ENCODE measurements at regions not wholly inside any gene's neighbourhood (a gene's known extent, or its start where the extent isn't known, plus 50 kb on each side); places are given as distances from the start of the nearest gene placed in this dataset.

- DNase-seq (ENCODE audit: low read depth in 2 of 2), result no peak
Observed at GRCh38 chr4:123841447-123842121, 445.0 kb downstream of the SPRY1 start.

DNA sequence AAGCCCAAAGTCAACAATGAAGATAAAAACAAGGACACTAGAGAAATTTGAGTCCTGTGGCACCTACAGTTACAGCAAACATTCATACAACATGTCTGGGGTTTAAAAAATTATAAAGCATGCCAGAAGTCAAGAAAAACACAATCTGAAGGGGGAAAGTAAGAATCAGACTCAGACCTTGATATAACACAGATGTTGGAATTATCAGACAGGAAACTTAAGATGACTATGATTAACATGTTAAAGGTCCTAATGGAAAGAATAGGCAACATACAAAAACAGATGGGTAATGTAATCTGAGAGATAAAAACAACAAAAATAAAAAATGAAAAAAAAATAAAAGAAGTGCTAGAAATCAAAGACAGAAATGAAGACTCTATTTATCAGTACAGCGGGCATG, 446.5 kb downstream of the SPRY1 start:
- no peak for DNase-seq (ENCODE audit: low read depth in 2 of 2)

GRCh38 chr4:123844374-123844773, 447.8 kb downstream of the SPRY1 start:
- DNase-seq (ENCODE audit: low read depth in 2 of 2), result no peak

- DNase-seq (ENCODE audit: low read depth in 2 of 2), result no peak
Observed at GRCh38 chr4:123846092-123846491, 449.5 kb downstream of the SPRY1 start.

- no peak for DNase-seq (ENCODE audit: low read depth in 2 of 2)
Observed at GRCh38 chr4:123846561-123846960, 450.0 kb downstream of the SPRY1 start.

DNA sequence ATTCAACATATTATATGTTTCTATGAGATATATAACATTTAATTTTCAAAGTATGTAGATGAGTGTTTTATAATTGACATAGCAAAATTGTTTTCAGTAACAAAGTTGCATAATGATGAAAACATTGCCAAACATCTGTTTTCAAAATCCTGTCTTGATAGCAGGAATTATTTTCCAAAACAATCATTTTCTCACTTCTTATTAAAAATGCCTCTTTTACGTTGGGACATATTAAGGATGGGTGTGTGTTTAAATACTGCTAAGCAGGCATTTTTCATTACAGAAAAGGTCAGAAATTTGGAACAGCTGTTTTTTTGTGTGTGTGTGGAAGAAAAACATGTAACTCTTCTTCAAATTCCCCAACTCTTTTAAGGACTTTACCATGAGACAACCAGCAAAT, 452.0 kb downstream of the SPRY1 start:
- DNase-seq (ENCODE audit: low read depth in 2 of 2), result no peak

DNA sequence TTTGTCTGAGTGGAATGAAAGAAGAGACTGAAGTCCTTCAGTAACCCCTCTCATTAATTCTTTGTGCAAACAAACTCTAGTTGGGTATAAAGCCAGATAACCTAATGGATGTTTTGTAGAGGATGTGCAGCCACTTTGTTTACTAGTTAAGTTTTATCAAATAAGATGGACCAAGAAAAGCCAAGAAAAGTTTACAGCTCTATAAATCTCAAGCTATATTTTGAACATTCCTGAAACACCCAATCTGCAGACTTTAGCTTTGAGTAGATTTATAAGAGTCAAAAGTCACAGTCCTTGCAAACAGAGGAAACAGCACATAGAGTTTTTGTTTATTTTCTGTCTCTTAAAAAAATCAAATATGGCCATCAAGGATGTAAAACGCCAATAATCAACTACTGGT, 452.9 kb downstream of the SPRY1 start:
- no peak for DNase-seq (ENCODE audit: low read depth in 2 of 2)

DNA sequence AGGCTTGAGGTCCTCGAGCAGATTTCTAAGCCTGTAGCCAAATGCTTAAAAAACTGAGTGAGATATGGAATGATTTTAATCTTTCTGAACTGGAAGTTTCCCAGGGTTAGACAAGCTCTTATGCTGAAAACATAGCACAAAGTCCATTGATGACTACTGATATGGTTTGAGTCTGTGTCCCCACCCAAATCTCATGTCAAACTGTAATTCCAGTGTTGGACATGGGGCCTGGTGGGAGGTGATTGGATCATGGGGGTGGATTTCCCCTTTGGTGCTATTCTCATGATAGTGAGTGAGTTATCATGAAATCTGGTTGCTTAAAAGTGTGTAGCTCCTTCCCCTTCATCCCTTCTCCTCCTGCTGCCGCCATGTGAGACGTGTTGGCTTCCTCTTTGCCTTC, 454.9 kb downstream of the SPRY1 start:
- no peak for DNase-seq (ENCODE audit: low read depth in 2 of 2)

DNA sequence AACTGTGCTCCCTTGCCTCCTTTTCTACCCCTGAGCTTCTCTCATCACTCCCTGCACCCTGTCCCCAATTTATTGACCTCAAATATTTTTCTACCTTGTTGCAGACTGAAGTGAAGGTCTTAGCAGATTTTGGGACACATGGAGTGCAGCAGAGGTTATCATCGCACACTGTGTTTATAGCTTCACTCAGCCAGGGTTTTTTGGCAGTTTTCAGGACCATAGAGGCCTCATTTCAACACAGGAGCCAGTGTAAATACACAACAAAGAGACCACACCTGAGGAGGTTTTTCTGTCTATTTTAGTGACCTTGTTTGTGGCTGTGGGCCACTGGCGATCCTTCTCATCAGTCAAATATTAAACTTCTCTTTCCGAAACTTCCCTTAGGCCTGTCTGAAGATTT, 457.1 kb downstream of the SPRY1 start:
- no peak for DNase-seq (ENCODE audit: low read depth in 2 of 2)

GRCh38 chr4:123856689-123857545, 460.3 kb downstream of the SPRY1 start:
- no peak for DNase-seq (ENCODE audit: low read depth in 2 of 2)

GRCh38 chr4:123858465-123858864, 461.9 kb downstream of the SPRY1 start:
- no peak for DNase-seq (ENCODE audit: low read depth in 2 of 2)

DNA sequence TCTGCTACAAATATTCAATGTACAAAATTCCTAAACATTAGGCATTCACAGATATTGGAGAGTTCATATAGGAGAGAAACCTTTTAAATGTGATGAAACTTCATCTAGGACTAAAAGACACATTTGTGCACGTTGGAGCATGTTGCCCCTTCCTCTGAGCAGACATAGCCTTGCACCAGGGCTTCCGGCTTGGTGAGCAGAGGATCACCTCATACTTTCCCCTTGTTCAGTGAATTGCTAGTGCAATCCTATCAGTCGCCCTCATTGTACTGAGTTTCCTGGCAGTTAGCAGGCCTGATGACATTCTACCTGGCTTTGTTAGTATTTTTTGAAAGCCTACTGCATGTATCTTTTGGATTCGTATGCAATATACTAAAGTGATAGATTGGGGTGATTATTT, 466.2 kb downstream of the SPRY1 start:
- no peak for DNase-seq (ENCODE audit: low read depth in 2 of 2)

GRCh38 chr4:123866796-123867195, 470.2 kb downstream of the SPRY1 start:
- DNase-seq (ENCODE audit: low read depth in 2 of 2), result no peak

GRCh38 chr4:123867910-123868587, 471.5 kb downstream of the SPRY1 start:
- DNase-seq (ENCODE audit: low read depth in 2 of 2), result no peak

DNA sequence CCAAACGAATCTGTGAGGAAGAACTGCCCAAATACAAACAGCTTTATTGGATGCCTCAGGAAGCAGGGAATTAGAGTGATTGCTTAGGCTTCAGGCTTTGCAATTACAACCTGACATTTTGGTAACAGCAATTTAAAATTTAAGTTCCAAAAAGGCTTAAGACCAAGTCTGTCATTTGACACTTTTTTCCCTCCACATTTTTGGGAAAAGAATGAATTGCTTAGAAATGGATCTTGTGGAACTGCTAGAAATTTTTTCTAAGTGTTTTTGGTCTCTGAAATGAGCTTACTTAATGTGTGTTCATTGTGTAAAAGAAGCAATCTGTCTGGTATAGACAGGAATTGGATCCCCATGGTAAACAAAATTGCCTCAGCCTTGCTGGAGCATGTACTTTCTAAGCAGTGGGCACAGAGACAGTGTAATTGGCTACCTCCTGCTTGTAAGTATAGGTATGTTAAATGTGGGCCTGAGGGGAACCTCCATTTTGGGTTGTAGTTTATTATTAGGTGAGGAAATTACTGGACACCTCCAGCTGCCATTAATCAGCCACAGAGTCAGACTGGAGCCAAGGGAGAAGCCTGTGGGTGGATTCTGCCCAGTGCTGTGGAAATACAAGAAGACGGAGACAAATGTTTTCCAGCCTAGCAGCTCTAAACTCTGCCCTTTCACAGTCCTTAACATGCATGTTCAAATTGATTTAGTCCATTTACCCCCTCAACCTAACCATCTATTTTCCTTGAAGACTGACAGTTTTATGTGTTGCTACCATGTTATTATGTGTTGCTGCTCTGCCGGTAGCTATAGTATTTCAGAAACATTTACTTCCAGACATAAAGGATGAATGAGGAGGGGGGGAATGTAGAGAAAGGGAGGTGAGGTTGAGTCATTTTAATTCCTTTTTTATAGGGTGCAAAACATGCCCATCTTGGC, 473.0 kb downstream of the SPRY1 start:
- DNase-seq (ENCODE audit: low read depth in 2 of 2), result no peak

DNA sequence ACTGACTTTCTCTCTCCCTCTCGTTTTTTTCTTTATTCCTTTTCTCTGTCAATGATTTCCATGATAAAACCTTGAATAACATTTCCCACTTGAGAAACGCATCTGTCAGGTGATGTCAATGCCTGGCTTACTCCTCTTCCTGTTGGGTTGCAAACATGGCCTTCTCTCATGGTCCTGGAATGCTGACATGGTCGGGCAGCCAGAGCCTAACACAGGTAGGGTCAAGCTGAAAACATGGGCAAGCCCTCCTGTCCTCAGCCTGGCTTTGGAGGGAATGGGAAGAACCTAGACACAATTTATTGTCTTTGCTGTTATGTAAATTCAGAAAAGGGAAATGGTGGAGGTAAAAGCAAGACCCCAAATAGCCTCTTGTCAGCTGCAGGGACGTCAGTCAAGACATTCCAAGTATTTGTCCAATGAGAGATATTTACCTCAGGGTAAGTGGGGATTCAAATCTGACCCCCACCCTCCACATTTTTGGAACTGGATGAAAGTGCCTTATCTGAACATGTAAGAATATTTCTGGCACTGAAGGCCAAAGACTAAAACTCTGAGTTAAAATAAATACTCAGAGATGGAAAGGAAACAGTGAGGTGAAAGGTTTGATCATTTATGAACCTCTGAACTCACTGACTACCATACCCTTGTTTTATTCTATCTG, 473.8 kb downstream of the SPRY1 start:
- DNase-seq (ENCODE audit: low read depth in 2 of 2), result no peak

- DNase-seq (ENCODE audit: low read depth in 2 of 2), result no peak
Observed at GRCh38 chr4:123871341-123871740, 474.7 kb downstream of the SPRY1 start.

DNA sequence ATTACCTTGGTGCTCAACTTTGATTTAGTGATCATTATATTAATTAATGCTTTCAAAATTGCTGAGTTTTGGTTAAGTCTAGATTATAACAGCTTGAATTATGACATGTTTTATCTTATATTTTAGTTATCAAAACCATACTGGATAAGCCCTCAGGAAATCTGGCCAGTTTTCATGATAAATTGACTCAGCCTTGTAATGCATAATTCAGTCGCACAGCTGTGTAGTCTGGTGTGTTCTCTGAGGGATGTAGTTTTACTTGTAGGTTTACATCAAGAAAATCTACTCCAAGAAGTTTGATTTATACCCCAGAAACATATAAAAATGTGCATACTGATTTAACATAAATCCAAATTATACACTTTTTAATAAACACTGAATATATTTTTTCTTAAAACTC, 477.5 kb downstream of the SPRY1 start:
- DNase-seq (ENCODE audit: low read depth in 2 of 2), result no peak

DNA sequence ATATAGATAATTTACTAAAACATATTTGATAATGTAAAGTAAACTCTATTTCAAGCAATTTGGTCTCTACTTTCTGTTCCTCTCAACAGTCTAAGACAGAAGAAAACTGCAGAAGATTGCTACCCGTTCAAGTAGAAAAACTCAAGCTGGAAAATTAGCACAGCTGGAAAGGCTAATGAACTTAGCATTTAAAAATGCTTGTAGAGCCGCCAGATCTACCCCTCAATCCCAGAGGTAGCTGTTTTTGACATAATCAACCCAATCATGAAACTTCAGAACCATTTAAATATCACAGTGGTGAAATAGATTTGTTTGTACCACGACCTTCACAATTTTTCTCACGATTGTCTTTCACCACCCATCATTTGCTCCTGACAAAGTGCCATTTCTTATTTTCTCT, 479.5 kb downstream of the SPRY1 start:
- no peak for DNase-seq (ENCODE audit: low read depth in 2 of 2)

GRCh38 chr4:123876671-123877101, 480.1 kb downstream of the SPRY1 start:
- no peak for DNase-seq (ENCODE audit: low read depth in 2 of 2)

- DNase-seq (ENCODE audit: low read depth in 2 of 2), result no peak
Observed at GRCh38 chr4:123877551-123877950, 481.0 kb downstream of the SPRY1 start.

Measured in stimulated activated CD4-positive, alpha-beta T cell treated with anti-CD3 and anti-CD28 coated beads, Interleukin-1b, Interleukin-23, amount 100 ng/mL, for 4 hours (primary cell).